ENCODE measurements at regions not wholly inside any gene's neighbourhood (a gene's known extent, or its start where the extent isn't known, plus 50 kb on each side); places are given as distances from the start of the nearest gene placed in this dataset.

DNA sequence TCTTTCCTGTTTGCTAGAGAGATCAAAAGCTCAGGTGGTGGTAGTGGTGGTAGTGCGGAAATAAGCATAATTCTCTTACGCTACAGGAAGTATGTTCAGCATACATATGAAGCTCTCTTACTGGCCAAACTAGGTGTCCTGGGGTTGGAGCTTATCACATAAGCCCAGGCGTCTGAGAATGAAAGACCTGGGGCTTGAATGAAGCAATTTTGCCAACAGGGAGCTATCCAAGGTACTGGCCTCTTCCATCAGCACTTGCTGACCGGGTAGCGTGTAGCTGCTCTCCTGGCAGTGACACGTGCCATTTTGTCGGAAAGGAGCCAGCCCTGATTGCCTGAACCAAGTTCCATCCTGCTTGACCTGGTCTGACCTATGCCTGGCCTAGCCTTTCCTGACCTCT, 65.9 kb upstream of the HPF1 start (continued):
- TF ChIP-seq, protein P1, sequence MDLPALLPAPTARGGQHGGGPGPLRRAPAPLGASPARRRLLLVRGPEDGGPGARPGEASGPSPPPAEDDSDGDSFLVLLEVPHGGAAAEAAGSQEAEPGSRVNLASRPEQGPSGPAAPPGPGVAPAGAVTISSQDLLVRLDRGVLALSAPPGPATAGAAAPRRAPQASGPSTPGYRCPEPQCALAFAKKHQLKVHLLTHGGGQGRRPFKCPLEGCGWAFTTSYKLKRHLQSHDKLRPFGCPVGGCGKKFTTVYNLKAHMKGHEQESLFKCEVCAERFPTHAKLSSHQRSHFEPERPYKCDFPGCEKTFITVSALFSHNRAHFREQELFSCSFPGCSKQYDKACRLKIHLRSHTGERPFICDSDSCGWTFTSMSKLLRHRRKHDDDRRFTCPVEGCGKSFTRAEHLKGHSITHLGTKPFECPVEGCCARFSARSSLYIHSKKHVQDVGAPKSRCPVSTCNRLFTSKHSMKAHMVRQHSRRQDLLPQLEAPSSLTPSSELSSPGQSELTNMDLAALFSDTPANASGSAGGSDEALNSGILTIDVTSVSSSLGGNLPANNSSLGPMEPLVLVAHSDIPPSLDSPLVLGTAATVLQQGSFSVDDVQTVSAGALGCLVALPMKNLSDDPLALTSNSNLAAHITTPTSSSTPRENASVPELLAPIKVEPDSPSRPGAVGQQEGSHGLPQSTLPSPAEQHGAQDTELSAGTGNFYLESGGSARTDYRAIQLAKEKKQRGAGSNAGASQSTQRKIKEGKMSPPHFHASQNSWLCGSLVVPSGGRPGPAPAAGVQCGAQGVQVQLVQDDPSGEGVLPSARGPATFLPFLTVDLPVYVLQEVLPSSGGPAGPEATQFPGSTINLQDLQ (CRISPR knock-in tag; IDR thresholded peaks at IDR 0.05), result 0 out of 2 replicates have a peak, but pooled peaks have one; percentile 23
- TF ChIP-seq HMG20A (CRISPR knock-in tag; IDR thresholded peaks at IDR 0.05; ENCODE audit: borderline replicate concordance), result no peak
- TF ChIP-seq ZNF224 (CRISPR knock-in tag; IDR thresholded peaks at IDR 0.05), result no peak
- TF ChIP-seq AKNA (CRISPR knock-in tag; IDR thresholded peaks at IDR 0.05; ENCODE audit: borderline replicate concordance), result 0 out of 2 replicates have a peak, but pooled peaks have one; percentile 57
- no peak for TF ChIP-seq FOXJ3 (CRISPR knock-in tag; IDR thresholded peaks at IDR 0.05; ENCODE audit: borderline replicate concordance)
- TF ChIP-seq NONO (IDR thresholded peaks at IDR 0.05), result no peak
- no peak for TF ChIP-seq NONO (CRISPR knock-in tag; conservative IDR thresholded peaks at IDR 0.05)
- TF ChIP-seq TEAD2 (CRISPR knock-in tag; IDR thresholded peaks at IDR 0.05), result no peak
- TF ChIP-seq DMAP1 (CRISPR knock-in tag; IDR thresholded peaks at IDR 0.05), result no peak
- no peak for TF ChIP-seq SP4 (CRISPR knock-in tag; IDR thresholded peaks at IDR 0.05)
- TF ChIP-seq KDM5B (CRISPR knock-in tag; IDR thresholded peaks at IDR 0.05; ENCODE audit: borderline replicate concordance), result no peak
- TF ChIP-seq HNRNPK (IDR thresholded peaks at IDR 0.05; ENCODE audit: low read depth, low read length, poor library complexity, severe bottlenecking), result no peak
- 0 out of 2 replicates have a peak, but pooled peaks have one; percentile 59 for TF ChIP-seq ZNF773 (CRISPR knock-in tag; IDR thresholded peaks at IDR 0.05; ENCODE audit: borderline replicate concordance)
- no peak for TF ChIP-seq ESRRA (CRISPR knock-in tag; IDR thresholded peaks at IDR 0.05; ENCODE audit: low read depth)
- no peak for TF ChIP-seq EEA1 (CRISPR knock-in tag; IDR thresholded peaks at IDR 0.05; ENCODE audit: borderline replicate concordance)
- TF ChIP-seq ZNF280D (CRISPR knock-in tag; IDR thresholded peaks at IDR 0.05), result no peak
- TF ChIP-seq FOXK2 (IDR thresholded peaks at IDR 0.05), result no peak

Data from HepG2 (cell line).